ENCODE measurements at regions not wholly inside any gene's neighbourhood (a gene's known extent, or its start where the extent isn't known, plus 50 kb on each side); places are given as distances from the start of the nearest gene placed in this dataset.

DNA sequence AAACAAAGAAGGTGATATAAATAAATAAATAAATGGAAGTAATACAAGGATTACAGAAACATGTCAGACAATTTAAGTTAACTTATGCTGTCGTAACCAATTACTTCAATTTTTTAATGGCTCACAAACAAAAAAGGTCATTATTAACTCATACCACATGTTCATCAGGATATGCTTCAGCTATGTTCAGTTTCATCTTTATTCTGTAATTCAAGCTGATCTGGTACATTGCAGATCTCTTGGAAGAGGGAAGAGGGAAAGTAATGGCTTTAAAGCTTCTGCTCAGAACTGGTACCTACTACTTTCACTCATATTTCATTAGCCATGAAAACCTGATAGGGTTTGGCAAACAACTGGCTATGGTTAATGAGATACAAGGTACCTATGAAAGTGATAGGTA is 67.6 kb upstream of the ERBB4 start:
- no peak for DNase-seq

DNA sequence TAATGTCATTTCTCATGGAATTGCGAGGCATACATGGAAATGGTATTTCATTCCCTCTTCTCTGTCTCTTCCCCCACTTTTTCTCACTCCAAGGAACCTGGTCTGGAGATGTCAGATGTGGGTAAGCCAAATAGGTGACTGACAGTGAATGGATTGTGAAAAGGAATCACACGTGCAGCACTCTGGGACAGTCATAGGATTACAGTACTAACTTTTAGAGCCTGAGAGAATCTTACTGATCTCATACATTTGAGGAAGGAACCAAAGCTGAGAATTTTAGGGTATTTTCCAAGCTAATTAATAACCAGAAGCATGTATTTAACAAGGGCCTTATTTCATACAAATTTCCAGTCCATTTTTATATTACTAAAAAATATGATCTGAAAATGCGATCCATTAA is 58.1 kb upstream of the ERBB4 start:
- DNase-seq = no peak

DNA sequence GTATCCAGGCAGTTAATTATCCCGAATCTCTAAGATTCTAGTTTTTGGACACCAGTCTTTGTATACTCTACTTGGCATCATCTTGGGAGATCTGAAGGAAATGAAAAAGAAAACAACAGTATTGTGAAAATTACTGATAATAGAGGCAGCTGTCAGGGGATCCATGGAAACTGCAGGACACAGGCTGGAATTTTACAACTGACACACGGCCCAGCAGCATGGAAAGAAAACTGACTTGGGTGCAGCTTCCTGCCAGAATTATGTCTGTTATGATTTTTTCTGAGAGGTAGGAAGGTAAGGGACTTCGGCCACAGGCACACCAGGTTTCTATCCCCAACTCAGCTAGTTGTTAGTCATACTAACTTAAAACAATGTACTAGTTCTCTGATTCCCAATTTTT is 57.7 kb upstream of the ERBB4 start:
- DNase-seq = no peak

DNA sequence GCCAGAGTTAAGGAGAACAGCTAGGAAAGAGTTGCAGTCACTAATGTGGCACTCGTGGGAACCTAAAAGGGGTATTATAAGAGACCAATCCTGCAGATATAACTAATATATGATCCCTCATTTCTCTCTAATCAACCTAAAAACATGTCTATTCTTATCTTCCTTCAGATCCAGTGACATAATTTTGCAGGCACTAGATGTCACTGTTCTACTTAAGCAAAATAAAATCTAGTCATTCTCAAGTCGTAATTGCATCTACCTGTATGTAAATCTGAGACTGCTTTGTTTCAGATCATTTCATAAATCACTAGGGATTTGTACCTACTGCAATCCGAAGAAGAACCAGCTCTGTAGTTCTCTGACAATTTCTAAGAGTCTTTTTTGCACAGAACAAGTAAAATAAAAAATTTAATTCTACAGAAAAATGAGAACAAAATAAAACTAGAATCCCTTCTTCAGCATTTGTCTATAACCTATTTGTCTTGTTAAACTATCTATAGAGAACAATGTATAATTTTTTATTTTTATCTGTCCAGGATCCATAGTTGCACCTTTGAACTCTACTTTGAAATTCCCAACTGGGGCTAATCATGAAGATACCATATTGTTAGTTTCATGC is 56.5 kb upstream of the ERBB4 start:
- no peak for DNase-seq

GRCh38 chr2:212592695-212593094 is 54.1 kb upstream of the ERBB4 start:
- DNase-seq = no peak
